ENCODE measurements at regions not wholly inside any gene's neighbourhood (a gene's known extent, or its start where the extent isn't known, plus 50 kb on each side); places are given as distances from the start of the nearest gene placed in this dataset.

GRCh38 chr22:48372390-48372789 is 1455.3 kb downstream of the BRD1 start:
- TF ChIP-seq, protein P1, sequence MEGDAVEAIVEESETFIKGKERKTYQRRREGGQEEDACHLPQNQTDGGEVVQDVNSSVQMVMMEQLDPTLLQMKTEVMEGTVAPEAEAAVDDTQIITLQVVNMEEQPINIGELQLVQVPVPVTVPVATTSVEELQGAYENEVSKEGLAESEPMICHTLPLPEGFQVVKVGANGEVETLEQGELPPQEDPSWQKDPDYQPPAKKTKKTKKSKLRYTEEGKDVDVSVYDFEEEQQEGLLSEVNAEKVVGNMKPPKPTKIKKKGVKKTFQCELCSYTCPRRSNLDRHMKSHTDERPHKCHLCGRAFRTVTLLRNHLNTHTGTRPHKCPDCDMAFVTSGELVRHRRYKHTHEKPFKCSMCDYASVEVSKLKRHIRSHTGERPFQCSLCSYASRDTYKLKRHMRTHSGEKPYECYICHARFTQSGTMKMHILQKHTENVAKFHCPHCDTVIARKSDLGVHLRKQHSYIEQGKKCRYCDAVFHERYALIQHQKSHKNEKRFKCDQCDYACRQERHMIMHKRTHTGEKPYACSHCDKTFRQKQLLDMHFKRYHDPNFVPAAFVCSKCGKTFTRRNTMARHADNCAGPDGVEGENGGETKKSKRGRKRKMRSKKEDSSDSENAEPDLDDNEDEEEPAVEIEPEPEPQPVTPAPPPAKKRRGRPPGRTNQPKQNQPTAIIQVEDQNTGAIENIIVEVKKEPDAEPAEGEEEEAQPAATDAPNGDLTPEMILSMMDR (IDR thresholded peaks at IDR 0.05; ENCODE audit: insufficient read depth, low read length): no peak
- TF ChIP-seq SPI1 (IDR thresholded peaks at IDR 0.05; ENCODE audit: borderline replicate concordance, low read depth): no peak
- TF ChIP-seq POLR2AphosphoS5 (IDR thresholded peaks at IDR 0.05; ENCODE audit: low read depth): no peak

All from HL-60 (cell line).